Left ventricle myocardium superior (tissue), 1 donor: ENCODE measurements at regions not wholly inside any gene's neighbourhood (a gene's known extent, or its start where the extent isn't known, plus 50 kb on each side); places are given as distances from the start of the nearest gene placed in this dataset.

Experiments used
- ATAC-seq: fragments of 200-7000 bp; cut with Tn5 transposase; one replicate; pipeline ENCODE4 v1.9.1; 2020; ENCODE audit warnings: mild to moderate bottlenecking, moderate library complexity
- DNase-seq: peaks from one replicate; pipeline ENCODE4 v3.0.0-alpha.2; 2020
- intact Hi-C: fragments of 100-400 bp; cut with micrococcal nuclease; formaldehyde crosslinking; loops from one replicate; pipeline ENCODE4 v1.11.0; 2022
- donor health status: DM: no; HTN: yes; CAD: no; lungs with severe emphysema.

- intact Hi-C loops, result no loop called here
- DNase-seq (no peak), ATAC-seq (no peak)
Measured at GRCh38 chr13:111960152-111960772, 106.7 kb upstream of the SOX1 start.

GRCh38 chr13:111961236-111961635, 105.7 kb upstream of the SOX1 start:
- ATAC-seq (no peak), DNase-seq (no peak)
- intact Hi-C loops, result no loop called here

GRCh38 chr13:111961651-111962192, 105.2 kb upstream of the SOX1 start:
- DNase-seq (no peak), ATAC-seq (no peak)
- intact Hi-C loops, result no loop called here

GRCh38 chr13:111962431-111962891, 104.5 kb upstream of the SOX1 start:
- DNase-seq (no peak), ATAC-seq (no peak)
- intact Hi-C loops, result no loop called here

GRCh38 chr13:111963031-111963430, 103.9 kb upstream of the SOX1 start:
- no peak for DNase-seq
- no peak for ATAC-seq
- intact Hi-C loops, result no loop called here

- ATAC-seq (no peak), DNase-seq (no peak)
- intact Hi-C loops, result no loop called here
Measured at GRCh38 chr13:111964411-111965035, 102.4 kb upstream of the SOX1 start.

GRCh38 chr13:111965466-111966214, 101.3 kb upstream of the SOX1 start:
- intact Hi-C loops, result no loop called here
- DNase-seq (no peak), ATAC-seq (no peak)

GRCh38 chr13:111966933-111967332, 100.0 kb upstream of the SOX1 start:
- ATAC-seq (no peak), DNase-seq (no peak)
- intact Hi-C loops, result no loop called here

- ATAC-seq, result no peak
- intact Hi-C loops, result no loop called here
- DNase-seq, result no peak
Measured at GRCh38 chr13:111967572-111968201, 99.3 kb upstream of the SOX1 start.

- DNase-seq, result no peak
- intact Hi-C loops, result no loop called here
- ATAC-seq, result no peak
Measured at GRCh38 chr13:111968336-111969010, 98.5 kb upstream of the SOX1 start.

GRCh38 chr13:111969551-111970135, 97.3 kb upstream of the SOX1 start:
- intact Hi-C loops, result no loop called here
- ATAC-seq (no peak), DNase-seq (no peak)

GRCh38 chr13:111970494-111971141, 96.3 kb upstream of the SOX1 start:
- ATAC-seq, result no peak
- intact Hi-C loops, result no loop called here
- no peak for DNase-seq

GRCh38 chr13:111971891-111972780, 94.8 kb upstream of the SOX1 start:
- DNase-seq (no peak), ATAC-seq (no peak)
- intact Hi-C loops, result no loop called here

GRCh38 chr13:111973186-111973585, 93.8 kb upstream of the SOX1 start:
- DNase-seq (no peak), ATAC-seq (no peak)

GRCh38 chr13:111973605-111974340, 93.2 kb upstream of the SOX1 start:
- peak; percentile 48 for ATAC-seq
- no peak for DNase-seq
- intact Hi-C loops, result no loop called here

More at GRCh38 chr13:111973186-111973585, 93.8 kb upstream of the SOX1 start:
- intact Hi-C loops, result no loop called here

- ATAC-seq, result no peak
- intact Hi-C loops, result no loop called here
- DNase-seq, result no peak
Measured at GRCh38 chr13:111974341-111974640, 92.7 kb upstream of the SOX1 start.
